H1 (cell line): ENCODE measurements at regions not wholly inside any gene's neighbourhood (a gene's known extent, or its start where the extent isn't known, plus 50 kb on each side); places are given as distances from the start of the nearest gene placed in this dataset.

Experiments used
- CTCF ChIA-PET: fragments of 300-600 bp; sonication (Branson Sonifier 250); formaldehyde crosslinking; loops from one replicate; lab custom pipeline; 2021; ENCODE audit not compliant: partially characterized antibody; lab: Charles Lee
- POLR2A ChIA-PET: fragments of 300-600 bp; sonication (Branson Sonifier 250); formaldehyde crosslinking; loops from one replicate; lab custom pipeline; 2021; ENCODE audit warnings: inconsistent platforms; ENCODE audit not compliant: partially characterized antibody; lab: Charles Lee
- DNase-seq, 2 experiments: peaks; one replicate each; pipeline versions ENCODE4 v3.0.0 to v3.0.0-alpha.2; 2010 to 2022; ENCODE audit warnings: low spot score in 2 of 2, low read depth in 1 of 2, mixed read lengths in 1 of 2
- FAIRE-seq: peaks from 2 replicates; lab custom pipeline; 2011; peaks lifted over from hg19 to GRCh38; lab: Jason Lieb, UNC
- H2AFZ ChIP-seq: 2 replicates; pipeline ENCODE4 v1.8.1; 2012; ENCODE audit warnings: low read length, inconsistent platforms
- H2AK5ac ChIP-seq: 2 replicates; pipeline ENCODE4 v1.6.1; 2013; ENCODE audit warnings: low read depth, low read length
- H2BK120ac ChIP-seq: replicated peaks from 2 replicates; pipeline ENCODE3; 2013; ENCODE audit warnings: low read depth, low read length, inconsistent platforms
- H2BK12ac ChIP-seq: 2 replicates; pipeline ENCODE4 v1.6.1; 2013; ENCODE audit warnings: low read depth, low read length
- H2BK15ac ChIP-seq: 2 replicates; pipeline ENCODE4 v1.6.1; 2013; ENCODE audit warnings: low read length
- H2BK20ac ChIP-seq: 2 replicates; pipeline ENCODE4 v1.6.1; 2013; ENCODE audit warnings: low read length
- H2BK5ac ChIP-seq: 2 replicates; pipeline ENCODE4 v1.6.1; 2013; ENCODE audit warnings: low read depth, low read length
- H3K14ac ChIP-seq: 2 replicates; pipeline ENCODE4 v1.6.1; 2013; ENCODE audit warnings: inconsistent platforms; ENCODE audit not compliant: insufficient read length
- H3K18ac ChIP-seq: 2 replicates; pipeline ENCODE4 v1.6.1; 2013; ENCODE audit warnings: low read length; ENCODE audit errors: extremely low read depth
- H3K23ac ChIP-seq: 2 replicates; pipeline ENCODE4 v1.6.1; 2013; ENCODE audit warnings: inconsistent platforms; ENCODE audit not compliant: insufficient read length
- H3K23me2 ChIP-seq: 2 replicates; pipeline ENCODE4 v1.6.1; 2013; ENCODE audit warnings: low read depth, low read length
- H3K27ac ChIP-seq: 2 replicates; pipeline ENCODE4 v1.6.1; 2011; ENCODE audit warnings: low read depth, low read length, inconsistent platforms
- H3K27me3 ChIP-seq, 4 experiments: replicated peaks in 1 of 4; 1 replicate in 1 of 4; 2 replicates in 3 of 4; pipeline versions ENCODE4 v1.6.1 to v1.8.1; 2011 to 2013; ENCODE audit warnings: low read length in 3 of 4, mild to moderate bottlenecking in 3 of 4, inconsistent platforms in 2 of 4, mixed read lengths in 2 of 4, moderate library complexity in 1 of 4; ENCODE audit not compliant: control insufficient read depth in 3 of 4, insufficient read depth in 3 of 4; ENCODE audit errors: extremely low read depth in 1 of 4
- H3K36me3 ChIP-seq, 4 experiments: 2 replicates each; pipeline versions ENCODE4 v1.6.1 to v1.8.1; 2011 to 2013; ENCODE audit warnings: mild to moderate bottlenecking in 4 of 4, low read length in 3 of 4, moderate library complexity in 2 of 4, control low read depth in 1 of 4, inconsistent platforms in 1 of 4; ENCODE audit not compliant: insufficient read depth in 4 of 4, control insufficient read depth in 2 of 4
- H3K4ac ChIP-seq: replicated peaks from 2 replicates; pipeline ENCODE3; 2013; ENCODE audit warnings: low read length, low read depth, mixed read lengths, inconsistent platforms; ENCODE audit not compliant: insufficient read length
- H3K4me1 ChIP-seq, 4 experiments: replicated peaks in 1 of 4; 1 replicate in 1 of 4; 2 replicates in 3 of 4; pipeline versions ENCODE4 v1.6.1 to v1.8.1; 2011 to 2013; ENCODE audit warnings: low read length in 3 of 4, inconsistent platforms in 2 of 4, mixed read lengths in 1 of 4; ENCODE audit not compliant: insufficient read depth in 4 of 4, control insufficient read depth in 3 of 4
- H3K4me2 ChIP-seq, 2 experiments: 2 replicates each; pipeline versions ENCODE4 v1.6.1 to v1.8.1; 2011 to 2013; ENCODE audit warnings: low read depth in 2 of 2, low read length in 2 of 2, control low read depth in 1 of 2, inconsistent platforms in 1 of 2, mild to moderate bottlenecking in 1 of 2; ENCODE audit not compliant: insufficient read depth in 1 of 2
- H3K4me3 ChIP-seq, 4 experiments: fragments of 200-600, 300-600 bp in 1 of 4; sonication (generic), shearing (Covaris generic), sonication (Bioruptor Twin) in 1 of 4; 2 replicates each; pipeline versions ENCODE4 v1.5.1 to v1.8.1; 2011 to 2016; ENCODE audit warnings: low read length in 4 of 4, low read depth in 3 of 4, control low read depth in 2 of 4, inconsistent platforms in 2 of 4, mild to moderate bottlenecking in 2 of 4, mixed read lengths in 1 of 4, moderate library complexity in 1 of 4; ENCODE audit not compliant: insufficient read depth in 2 of 4; ENCODE audit errors: extremely low read depth in 1 of 4
- H3K56ac ChIP-seq: replicated peaks from 2 replicates; pipeline ENCODE3; 2013; ENCODE audit warnings: low read depth, mild to moderate bottlenecking, mixed read lengths, low read length, inconsistent platforms; ENCODE audit not compliant: insufficient read length
- H3K79me1 ChIP-seq: 2 replicates; pipeline ENCODE4 v1.6.1; 2013; ENCODE audit warnings: low read depth, low read length, control low read depth
- H3K79me2 ChIP-seq, 2 experiments: 2 replicates each; pipeline versions ENCODE4 v1.6.1 to v1.8.1; 2012 to 2013; ENCODE audit warnings: low read length in 2 of 2, mild to moderate bottlenecking in 2 of 2, inconsistent platforms in 1 of 2; ENCODE audit not compliant: insufficient read depth in 2 of 2, control insufficient read depth in 1 of 2
- H3K9ac ChIP-seq, 4 experiments: replicated peaks in 1 of 4; 1 replicate in 1 of 4; 2 replicates in 3 of 4; pipeline versions ENCODE4 v1.6.1 to v1.8.1; 2011 to 2013; ENCODE audit warnings: low read depth in 3 of 4, low read length in 3 of 4, control low read depth in 2 of 4, mild to moderate bottlenecking in 2 of 4, moderate library complexity in 2 of 4, inconsistent platforms in 1 of 4; ENCODE audit errors: extremely low read depth in 1 of 4
- H3K9me3 ChIP-seq, 2 experiments: 2 replicates each; pipeline versions ENCODE4 v1.6.1 to v1.8.1; 2012 to 2013; ENCODE audit warnings: mild to moderate bottlenecking in 2 of 2, moderate library complexity in 2 of 2, control low read depth in 1 of 2, inconsistent platforms in 1 of 2, low read depth in 1 of 2, low read length in 1 of 2, mixed read lengths in 1 of 2; ENCODE audit not compliant: insufficient read depth in 2 of 2
- H4K20me1 ChIP-seq, 2 experiments: replicated peaks in 1 of 2; 2 replicates each; pipeline versions ENCODE3 to v1.8.1; 2011 to 2013; ENCODE audit warnings: inconsistent platforms in 2 of 2, low read length in 2 of 2, mild to moderate bottlenecking in 1 of 2; ENCODE audit not compliant: insufficient read depth in 2 of 2, control insufficient read depth in 1 of 2
- H4K5ac ChIP-seq: 2 replicates; pipeline ENCODE4 v1.6.1; 2013; ENCODE audit warnings: low read length, low read depth, mixed read lengths, inconsistent platforms; ENCODE audit not compliant: insufficient read length
- H4K8ac ChIP-seq: 2 replicates; pipeline ENCODE4 v1.8.0; 2013; ENCODE audit warnings: mild to moderate bottlenecking, moderate library complexity, low read length, inconsistent platforms; ENCODE audit not compliant: insufficient read depth; ENCODE audit errors: extremely low read depth
- H4K91ac ChIP-seq: replicated peaks from 2 replicates; pipeline ENCODE3; 2013; ENCODE audit warnings: low read length, mixed read lengths, inconsistent platforms; ENCODE audit not compliant: insufficient read length
- BRCA1 ChIP-seq: IDR thresholded peaks from 2 replicates; pipeline ENCODE4 v1.6.1; 2012; ENCODE audit warnings: low read depth, low read length, improper control_type of control experiment
- EP300 ChIP-seq, 2 experiments: IDR thresholded peaks; 1 replicate in 1 of 2; 2 replicates in 1 of 2; pipeline ENCODE4 v1.6.1; 2011 to 2012; ENCODE audit warnings: low read depth in 2 of 2, low read length in 2 of 2, mild to moderate bottlenecking in 2 of 2, borderline replicate concordance in 1 of 2, inconsistent platforms in 1 of 2, moderate library complexity in 1 of 2
- HDAC6 ChIP-seq: IDR thresholded peaks from one replicate; pipeline ENCODE4 v1.7.1; 2012; ENCODE audit warnings: low read depth, mild to moderate bottlenecking, inconsistent platforms, low read length, moderate library complexity
- WGBS, 2 experiments: shearing (Covaris generic) in 1 of 2; methylation state at CpG; one replicate each; pipeline versions ENCODE4 v1.1.6 to v1.1.7; 2013 to 2015; ENCODE audit warnings: low lambda C conversion rate in 2 of 2, mixed read lengths in 2 of 2, inconsistent platforms in 1 of 2, low coverage in 1 of 2, missing lambda C conversion rate in 1 of 2; ENCODE audit not compliant: insufficient replicate concordance in 2 of 2, insufficient coverage in 1 of 2, insufficient read length in 1 of 2; ENCODE audit errors: extremely low coverage in 1 of 2, missing lambda C conversion rate in 1 of 2; 5-methylcytosine and 5-hydroxymethylcytosine counted together
- TF ChIP-seq, protein P1 (sequence below): IDR thresholded peaks from 2 replicates; pipeline ENCODE4 v1.6.1; 2012; ENCODE audit warnings: low read length, inconsistent platforms
- TF ChIP-seq, protein P2 (sequence below): IDR thresholded peaks from 2 replicates; pipeline ENCODE4 v1.6.1; 2012; ENCODE audit warnings: inconsistent platforms

DNA sequence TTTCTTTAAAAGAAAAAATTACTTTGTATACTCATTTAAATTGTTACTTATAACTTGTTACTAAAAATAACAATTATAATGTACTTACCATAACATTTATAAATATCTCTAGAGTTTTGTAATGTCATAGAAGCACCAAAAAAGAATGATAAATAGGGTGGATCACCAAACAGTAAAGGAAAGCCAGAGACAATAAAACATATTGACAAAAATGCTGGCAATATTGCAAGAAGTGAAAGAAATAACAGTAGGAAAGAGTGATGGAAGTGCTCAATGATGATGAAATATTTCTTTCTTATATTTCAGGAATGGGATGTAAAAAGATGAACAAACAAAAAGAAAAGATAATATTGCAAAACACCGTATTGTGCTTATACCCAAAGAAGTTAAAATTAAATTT, 301.7 kb downstream of the CENPW start:
- TF ChIP-seq EP300 (IDR thresholded peaks at IDR 0.05; ENCODE audit: borderline replicate concordance in 1 of 2, low read depth in 2 of 2, low read length in 2 of 2) (no peak), HDAC6 (no peak), BRCA1 (no peak)
- TF ChIP-seq, protein P1, sequence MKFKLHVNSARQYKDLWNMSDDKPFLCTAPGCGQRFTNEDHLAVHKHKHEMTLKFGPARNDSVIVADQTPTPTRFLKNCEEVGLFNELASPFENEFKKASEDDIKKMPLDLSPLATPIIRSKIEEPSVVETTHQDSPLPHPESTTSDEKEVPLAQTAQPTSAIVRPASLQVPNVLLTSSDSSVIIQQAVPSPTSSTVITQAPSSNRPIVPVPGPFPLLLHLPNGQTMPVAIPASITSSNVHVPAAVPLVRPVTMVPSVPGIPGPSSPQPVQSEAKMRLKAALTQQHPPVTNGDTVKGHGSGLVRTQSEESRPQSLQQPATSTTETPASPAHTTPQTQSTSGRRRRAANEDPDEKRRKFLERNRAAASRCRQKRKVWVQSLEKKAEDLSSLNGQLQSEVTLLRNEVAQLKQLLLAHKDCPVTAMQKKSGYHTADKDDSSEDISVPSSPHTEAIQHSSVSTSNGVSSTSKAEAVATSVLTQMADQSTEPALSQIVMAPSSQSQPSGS: no peak
- TF ChIP-seq, protein P2, sequence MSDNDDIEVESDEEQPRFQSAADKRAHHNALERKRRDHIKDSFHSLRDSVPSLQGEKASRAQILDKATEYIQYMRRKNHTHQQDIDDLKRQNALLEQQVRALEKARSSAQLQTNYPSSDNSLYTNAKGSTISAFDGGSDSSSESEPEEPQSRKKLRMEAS: no peak

More for the DNA sequence above, 301.7 kb downstream of the CENPW start:
- DNase-seq (no peak), FAIRE-seq (no peak)
- H2BK120ac ChIP-seq: no peak overlapping the region
- no peak overlapping the region for H3K18ac ChIP-seq
- H3K27me3 ChIP-seq: no peaks in the 10 kb centered on the region
- no peaks in the 10 kb centered on the region for H3K9me3 ChIP-seq
- H3K56ac ChIP-seq: no peak overlapping the region
- CTCF ChIA-PET: interaction anchor here (0.6 to 1.5 kb wide), 5 partner anchors 10 to 279 kb away, joined by 3 to 5 read pairs (median 4); no protein-coding TSS in a partner anchor
- no peak overlapping the region for H3K9ac ChIP-seq
- no peak overlapping the region for H2BK12ac ChIP-seq
- H3K4me2 ChIP-seq: no peak overlapping the region
- no peaks in the 10 kb centered on the region for H3K36me3 ChIP-seq
- H4K91ac ChIP-seq: no peak overlapping the region
- POLR2A ChIA-PET: no interaction called here
- H2BK5ac ChIP-seq: no peak overlapping the region
- no peaks in the 10 kb centered on the region for H3K23me2 ChIP-seq
- H2BK20ac ChIP-seq: no peak overlapping the region
- H2AK5ac ChIP-seq: no peak overlapping the region
- no peak overlapping the region for H2BK15ac ChIP-seq
- H4K5ac ChIP-seq: no peak overlapping the region
- no peak overlapping the region for H2AFZ ChIP-seq
- no peak overlapping the region for H3K27ac ChIP-seq
- no peak overlapping the region for H4K8ac ChIP-seq
- H3K23ac ChIP-seq: no peak overlapping the region
- H3K79me2 ChIP-seq: no peaks in the 10 kb centered on the region
- no peak overlapping the region for H3K4me3 ChIP-seq
- H3K79me1 ChIP-seq: no peaks in the 10 kb centered on the region
- no peaks in the 10 kb centered on the region for H4K20me1 ChIP-seq
- no peaks in the 10 kb centered on the region; a peak in 1 of 7 replicates for H3K4me1 ChIP-seq
- H3K14ac ChIP-seq: no peak overlapping the region
- 90% methylated on average over 1 of the region's 1 CpG; no CpG with 5 or more reads in 1 of the 2 experiments for WGBS, 2 experiments
- no peak overlapping the region for H3K4ac ChIP-seq
